ENCODE measurements at regions not wholly inside any gene's neighbourhood (a gene's known extent, or its start where the extent isn't known, plus 50 kb on each side); places are given as distances from the start of the nearest gene placed in this dataset.

GRCh38 chr7:112876877-112877276 is 86.7 kb upstream of the TMEM168 start:
- H3K36me3 ChIP-seq = peaks cover 0 to 12% (median 0%) of the 10 kb centered on the region in 3 donors
- 97 to 98% methylated on average over 1 of the region's 1 CpG for WGBS, 2 donors
- TF ChIP-seq, protein P1, sequence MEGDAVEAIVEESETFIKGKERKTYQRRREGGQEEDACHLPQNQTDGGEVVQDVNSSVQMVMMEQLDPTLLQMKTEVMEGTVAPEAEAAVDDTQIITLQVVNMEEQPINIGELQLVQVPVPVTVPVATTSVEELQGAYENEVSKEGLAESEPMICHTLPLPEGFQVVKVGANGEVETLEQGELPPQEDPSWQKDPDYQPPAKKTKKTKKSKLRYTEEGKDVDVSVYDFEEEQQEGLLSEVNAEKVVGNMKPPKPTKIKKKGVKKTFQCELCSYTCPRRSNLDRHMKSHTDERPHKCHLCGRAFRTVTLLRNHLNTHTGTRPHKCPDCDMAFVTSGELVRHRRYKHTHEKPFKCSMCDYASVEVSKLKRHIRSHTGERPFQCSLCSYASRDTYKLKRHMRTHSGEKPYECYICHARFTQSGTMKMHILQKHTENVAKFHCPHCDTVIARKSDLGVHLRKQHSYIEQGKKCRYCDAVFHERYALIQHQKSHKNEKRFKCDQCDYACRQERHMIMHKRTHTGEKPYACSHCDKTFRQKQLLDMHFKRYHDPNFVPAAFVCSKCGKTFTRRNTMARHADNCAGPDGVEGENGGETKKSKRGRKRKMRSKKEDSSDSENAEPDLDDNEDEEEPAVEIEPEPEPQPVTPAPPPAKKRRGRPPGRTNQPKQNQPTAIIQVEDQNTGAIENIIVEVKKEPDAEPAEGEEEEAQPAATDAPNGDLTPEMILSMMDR (IDR thresholded peaks at IDR 0.05) = no peak
- no peak for TF ChIP-seq POLR2A (IDR thresholded peaks at IDR 0.05)
- TF ChIP-seq EP300 (IDR thresholded peaks at IDR 0.05) = no peak
- no peak overlapping the region for H3K27ac ChIP-seq
- H3K4me1 ChIP-seq = peaks cover 0 to 2% (median 0%) of the 10 kb centered on the region in 4 donors
- H3K27me3 ChIP-seq = no peaks in the 10 kb centered on the region
- no peak for DNase-seq (ENCODE audit: low spot score in 2 of 2)
- H3K4me3 ChIP-seq = no peak overlapping the region
- no peaks in the 10 kb centered on the region for H3K9me3 ChIP-seq

GRCh38 chr7:112874909-112875308 is 84.7 kb upstream of the TMEM168 start:
- 93 to 96% methylated on average over 4 of the region's 4 CpGs for WGBS, 2 donors
- H3K27ac ChIP-seq = no peak overlapping the region
- no peak for TF ChIP-seq POLR2A (IDR thresholded peaks at IDR 0.05)
- TF ChIP-seq, protein P1 (IDR thresholded peaks at IDR 0.05) = no peak
- TF ChIP-seq EP300 (IDR thresholded peaks at IDR 0.05) = no peak

GRCh38 chr7:112873831-112874553 is 83.8 kb upstream of the TMEM168 start:
- H3K27me3 ChIP-seq = no peaks in the 10 kb centered on the region
- H3K27ac ChIP-seq = no peak overlapping the region
- H3K4me1 ChIP-seq = no peaks in the 10 kb centered on the region
- no peak for DNase-seq (ENCODE audit: low spot score in 2 of 2)
- peaks cover 0 to 13% (median 0%) of the 10 kb centered on the region in 3 donors for H3K36me3 ChIP-seq
- no peak overlapping the region for H3K4me3 ChIP-seq
- WGBS, 2 donors = 83% methylated on average over 4 of the region's 4 CpGs
- no peak for TF ChIP-seq POLR2A (IDR thresholded peaks at IDR 0.05)
- H3K9me3 ChIP-seq = peaks cover 0 to 4% (median 2%) of the 10 kb centered on the region in 4 donors

More at GRCh38 chr7:112874909-112875308, 84.7 kb upstream of the TMEM168 start:
- H3K27me3 ChIP-seq = no peaks in the 10 kb centered on the region
- H3K4me1 ChIP-seq = no peaks in the 10 kb centered on the region
- peaks cover 0 to 12% (median 0%) of the 10 kb centered on the region in 3 donors for H3K36me3 ChIP-seq
- H3K9me3 ChIP-seq = peaks cover 0 to 3% (median 0%) of the 10 kb centered on the region in 4 donors
- H3K4me3 ChIP-seq = no peak overlapping the region
- no peak for DNase-seq (ENCODE audit: low spot score in 2 of 2)

GRCh38 chr7:112869111-112869774 is 79.0 kb upstream of the TMEM168 start:
- peaks cover 0 to 4% (median 2%) of the 10 kb centered on the region in 4 donors for H3K9me3 ChIP-seq
- 76 to 77% methylated on average over 15 of the region's 15 CpGs for WGBS, 2 donors

DNA sequence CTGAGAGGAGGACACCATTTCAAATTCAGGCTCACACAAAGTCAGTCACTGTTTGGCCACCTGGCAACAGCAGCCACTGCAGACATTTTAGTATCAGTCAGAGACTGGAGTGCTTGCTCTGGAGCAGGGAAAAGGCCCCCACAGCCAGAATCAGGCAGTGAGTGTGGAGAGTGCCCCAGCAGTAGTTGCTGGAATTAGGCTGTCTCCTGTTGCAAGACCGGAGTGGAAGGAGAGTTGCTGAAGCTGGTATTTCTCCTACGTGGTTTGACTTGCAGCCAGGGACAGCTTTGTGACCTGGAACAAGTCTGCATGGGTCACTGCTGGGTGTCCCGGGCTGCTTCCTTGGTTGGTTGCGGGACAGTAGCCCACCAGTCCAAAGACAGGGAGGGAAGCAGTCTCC is 78.4 kb upstream of the TMEM168 start:
- DNase-seq (ENCODE audit: low spot score in 2 of 2) = no peak
- Histone ChIP-seq H3K4me1 (no peaks in the 10 kb centered on the region), H3K36me3 (peaks cover 0 to 14% (median 0%) of the 10 kb centered on the region in 3 donors), H3K9me3 (peaks cover 0 to 4% (median 2%) of the 10 kb centered on the region in 4 donors), H3K27ac (no peak overlapping the region), H3K27me3 (no peaks in the 10 kb centered on the region), H3K4me3 (no peak overlapping the region)
- no peak for TF ChIP-seq EP300 (IDR thresholded peaks at IDR 0.05)
- no peak for TF ChIP-seq POLR2A (IDR thresholded peaks at IDR 0.05)
- TF ChIP-seq, protein P1 (IDR thresholded peaks at IDR 0.05) = no peak
- 100% methylated on average over 2 to 4 of the region's 4 CpGs for WGBS, 2 donors

More at GRCh38 chr7:112869111-112869774, 79.0 kb upstream of the TMEM168 start:
- Histone ChIP-seq H3K27me3 (no peaks in the 10 kb centered on the region), H3K36me3 (peaks cover 0 to 11% (median 0%) of the 10 kb centered on the region in 3 donors), H3K4me3 (no peak overlapping the region), H3K27ac (no peak overlapping the region), H3K4me1 (no peaks in the 10 kb centered on the region)
- DNase-seq (ENCODE audit: low spot score in 2 of 2) = no peak
- no peak for TF ChIP-seq POLR2A (IDR thresholded peaks at IDR 0.05)
- no peak for TF ChIP-seq EP300 (IDR thresholded peaks at IDR 0.05)
- TF ChIP-seq, protein P1 (IDR thresholded peaks at IDR 0.05) = peak in 2 of 5 experiments; percentile 25 to 49
